Activated CD8-positive, alpha-beta T cell treated with anti-CD3 and anti-CD28 coated beads, Interleukin-2, amount 10 ng/mL, durations not matched to agents 7 days and 5 days (primary cell): ENCODE measurements at regions not wholly inside any gene's neighbourhood (a gene's known extent, or its start where the extent isn't known, plus 50 kb on each side); places are given as distances from the start of the nearest gene placed in this dataset.
"Not testable (repeated sequence)": the region's sequence is repeated elsewhere in the genome, so short reads cannot be mapped to it uniquely, and the experiment has no call there.

Experiments
- ATAC-seq: fragments of 150-1000 bp; cut with Tn5 transposase; one replicate; pipeline ENCODE4 v1.10.0; 2021; ENCODE audit warnings: moderate library complexity
- CTCF ChIA-PET: fragments of 350-600 bp; sonication (Branson Sonifier 250); formaldehyde crosslinking; loops from one replicate; lab custom pipeline; 2021; ENCODE audit warnings: antibody characterized with exemption; lab: Charles Lee
- POLR2A ChIA-PET: fragments of 350-600 bp; sonication (Branson Sonifier 250); formaldehyde crosslinking; loops from one replicate; lab custom pipeline; 2021; ENCODE audit warnings: antibody characterized with exemption; lab: Charles Lee
- DNase-seq: peaks from one replicate; pipeline ENCODE4 v3.0.0-alpha.2; 2020
- H3K27ac Mint-ChIP-seq: one replicate; pipeline ENCODE4 v1.8.0; 2021; ENCODE audit warnings: mild to moderate bottlenecking, mixed read lengths
- H3K27me3 Mint-ChIP-seq: one replicate; pipeline ENCODE4 v1.8.0; 2021; ENCODE audit warnings: low read depth, mixed read lengths
- H3K36me3 Mint-ChIP-seq: one replicate; pipeline ENCODE4 v1.8.0; 2021; ENCODE audit warnings: low read depth, mixed read lengths
- H3K4me1 Mint-ChIP-seq: one replicate; pipeline ENCODE4 v1.8.0; 2021; ENCODE audit warnings: low read depth, mixed read lengths
- H3K4me3 Mint-ChIP-seq: one replicate; pipeline ENCODE4 v1.8.0; 2021; ENCODE audit warnings: mild to moderate bottlenecking, mixed read lengths
- H3K9me3 Mint-ChIP-seq: one replicate; pipeline ENCODE4 v1.8.0; 2022; ENCODE audit warnings: mixed read lengths; ENCODE audit not compliant: insufficient read depth

DNA sequence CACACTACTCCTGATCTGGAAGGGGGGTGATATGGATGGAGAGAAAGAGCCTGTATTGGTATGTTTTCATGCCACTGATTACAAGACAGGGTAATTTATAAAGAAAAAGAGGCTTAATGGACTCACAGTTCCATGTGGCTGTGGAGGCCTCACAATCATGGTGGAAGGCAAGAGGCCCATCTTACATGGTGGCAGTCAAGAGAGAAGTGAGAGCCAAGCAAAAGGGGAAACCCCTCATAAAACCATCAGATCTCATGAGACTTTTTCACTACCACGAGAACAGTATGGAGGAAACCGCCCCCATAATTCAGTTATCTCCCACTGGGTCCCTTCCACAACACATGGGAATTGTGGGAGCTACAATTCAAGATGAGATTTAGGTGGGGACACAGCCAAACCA, 60.5 kb upstream of the TCL1B start:
- POLR2A ChIA-PET, H3K9me3 Mint-ChIP-seq, H3K36me3 Mint-ChIP-seq, ATAC-seq, H3K4me1 Mint-ChIP-seq, DNase-seq, H3K27ac Mint-ChIP-seq, H3K27me3 Mint-ChIP-seq, H3K4me3 Mint-ChIP-seq, CTCF ChIA-PET: not testable (repeated sequence)

DNA sequence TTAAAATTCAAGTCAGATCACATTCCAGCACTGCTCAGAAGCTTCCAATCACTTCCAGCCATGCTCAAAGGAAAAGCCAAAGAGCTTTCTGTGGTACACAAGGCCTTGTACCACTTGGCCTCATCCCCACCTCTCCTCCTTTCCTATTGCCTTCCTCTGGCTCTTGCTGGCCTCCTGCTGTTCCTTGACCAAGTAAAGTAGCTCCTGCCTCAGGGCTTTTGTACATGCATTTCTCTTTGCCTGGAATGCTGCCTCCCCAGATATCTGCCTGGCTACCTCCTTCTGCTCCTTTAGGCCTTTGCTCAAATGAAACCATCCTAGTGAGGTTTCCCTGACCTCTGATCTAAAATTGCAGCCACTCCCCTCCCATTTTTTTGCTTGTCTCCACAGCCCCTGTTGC, 51.2 kb upstream of the TCL1B start:
- POLR2A ChIA-PET, result no interaction called here
- DNase-seq (no peak), ATAC-seq (no peak)
- CTCF ChIA-PET, result no interaction called here
- Mint-ChIP-seq H3K4me1 (no peaks in the 10 kb centered on the region), H3K9me3 (no peaks in the 10 kb centered on the region), H3K36me3 (no peaks in the 10 kb centered on the region), H3K4me3 (no peak overlapping the region), H3K27me3 (no peaks in the 10 kb centered on the region), H3K27ac (no peak overlapping the region)
